Type B pancreatic cell (in vitro differentiated cells): ENCODE measurements at regions not wholly inside any gene's neighbourhood (a gene's known extent, or its start where the extent isn't known, plus 50 kb on each side); places are given as distances from the start of the nearest gene placed in this dataset.

ENCODE experiments used
- DNase-seq: peaks from one replicate; pipeline ENCODE4 v3.0.0; 2021; ENCODE audit warnings: mixed read lengths; ENCODE audit not compliant: unreplicated experiment; ENCODE audit errors: extremely low spot score
- H3K27ac Mint-ChIP-seq: 2 replicates; pipeline ENCODE4 v1.8.0; 2021; ENCODE audit warnings: mild to moderate bottlenecking, mixed read lengths
- H3K27me3 Mint-ChIP-seq: 2 replicates; pipeline ENCODE4 v1.8.0; 2021; ENCODE audit warnings: mixed read lengths
- H3K36me3 Mint-ChIP-seq: 2 replicates; pipeline ENCODE4 v1.8.0; 2021; ENCODE audit warnings: mixed read lengths
- H3K4me1 Mint-ChIP-seq: one replicate; pipeline ENCODE4 v1.8.0; 2021; ENCODE audit warnings: mixed read lengths; ENCODE audit not compliant: unreplicated experiment
- H3K4me3 Mint-ChIP-seq: 2 replicates; pipeline ENCODE4 v1.8.0; 2021; ENCODE audit warnings: mild to moderate bottlenecking, mixed read lengths
- H3K9me3 Mint-ChIP-seq: 2 replicates; pipeline ENCODE4 v1.8.0; 2021; ENCODE audit warnings: mixed read lengths
- TF ChIP-seq, protein P1 (sequence below): fragments of 200-600 bp; sonication (generic); conservative IDR thresholded peaks from 2 replicates; pipeline ENCODE4 v1.5.0; 2021; ENCODE audit warnings: antibody characterized with exemption, mild to moderate bottlenecking

DNA sequence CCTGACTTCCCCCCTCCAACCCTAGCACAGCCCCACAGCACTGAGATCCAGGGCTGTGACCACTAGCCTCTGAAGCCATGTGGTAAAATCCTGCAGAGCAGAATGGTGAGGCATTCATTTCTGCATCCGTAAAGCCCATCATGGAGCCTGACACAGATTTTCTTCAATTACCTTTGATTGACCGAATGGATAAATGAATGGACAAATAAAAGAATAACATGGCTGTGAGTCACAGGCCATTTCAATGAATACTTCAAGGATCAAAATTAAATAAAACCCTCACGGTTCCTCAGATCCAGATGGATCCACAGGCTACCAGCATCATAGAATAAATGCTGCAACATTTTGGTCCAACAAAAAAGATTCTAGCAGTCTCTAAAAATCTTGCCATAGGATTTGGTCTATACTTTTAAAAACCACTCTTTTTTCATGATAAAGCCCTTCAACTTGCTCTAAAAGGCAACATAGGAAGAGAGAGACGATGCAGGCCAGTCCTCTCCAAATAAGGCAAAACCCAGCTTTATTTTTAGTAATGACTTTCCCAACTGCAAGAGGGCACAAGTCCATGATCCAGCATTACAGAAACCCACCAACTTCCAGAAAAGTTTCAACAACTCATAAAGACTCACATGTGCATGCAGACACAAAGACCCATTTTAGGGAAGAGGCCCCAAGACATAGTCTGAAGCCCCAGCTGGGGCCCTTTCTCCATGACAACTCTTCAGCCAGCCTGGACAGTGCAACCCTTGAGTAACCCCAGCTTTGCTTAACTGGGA lies 52.4 kb upstream of the MRPS22 start:
- TF ChIP-seq, protein P1, sequence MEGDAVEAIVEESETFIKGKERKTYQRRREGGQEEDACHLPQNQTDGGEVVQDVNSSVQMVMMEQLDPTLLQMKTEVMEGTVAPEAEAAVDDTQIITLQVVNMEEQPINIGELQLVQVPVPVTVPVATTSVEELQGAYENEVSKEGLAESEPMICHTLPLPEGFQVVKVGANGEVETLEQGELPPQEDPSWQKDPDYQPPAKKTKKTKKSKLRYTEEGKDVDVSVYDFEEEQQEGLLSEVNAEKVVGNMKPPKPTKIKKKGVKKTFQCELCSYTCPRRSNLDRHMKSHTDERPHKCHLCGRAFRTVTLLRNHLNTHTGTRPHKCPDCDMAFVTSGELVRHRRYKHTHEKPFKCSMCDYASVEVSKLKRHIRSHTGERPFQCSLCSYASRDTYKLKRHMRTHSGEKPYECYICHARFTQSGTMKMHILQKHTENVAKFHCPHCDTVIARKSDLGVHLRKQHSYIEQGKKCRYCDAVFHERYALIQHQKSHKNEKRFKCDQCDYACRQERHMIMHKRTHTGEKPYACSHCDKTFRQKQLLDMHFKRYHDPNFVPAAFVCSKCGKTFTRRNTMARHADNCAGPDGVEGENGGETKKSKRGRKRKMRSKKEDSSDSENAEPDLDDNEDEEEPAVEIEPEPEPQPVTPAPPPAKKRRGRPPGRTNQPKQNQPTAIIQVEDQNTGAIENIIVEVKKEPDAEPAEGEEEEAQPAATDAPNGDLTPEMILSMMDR = no peak
- no peaks in the 10 kb centered on the region for H3K9me3 Mint-ChIP-seq
- H3K27ac Mint-ChIP-seq = no peak overlapping the region
- no peak for DNase-seq
- no peak overlapping the region for H3K4me3 Mint-ChIP-seq
- peaks cover 13% of the 10 kb centered on the region for H3K4me1 Mint-ChIP-seq
- no peaks in the 10 kb centered on the region for H3K36me3 Mint-ChIP-seq
- H3K27me3 Mint-ChIP-seq = peaks cover 14% of the 10 kb centered on the region

DNA sequence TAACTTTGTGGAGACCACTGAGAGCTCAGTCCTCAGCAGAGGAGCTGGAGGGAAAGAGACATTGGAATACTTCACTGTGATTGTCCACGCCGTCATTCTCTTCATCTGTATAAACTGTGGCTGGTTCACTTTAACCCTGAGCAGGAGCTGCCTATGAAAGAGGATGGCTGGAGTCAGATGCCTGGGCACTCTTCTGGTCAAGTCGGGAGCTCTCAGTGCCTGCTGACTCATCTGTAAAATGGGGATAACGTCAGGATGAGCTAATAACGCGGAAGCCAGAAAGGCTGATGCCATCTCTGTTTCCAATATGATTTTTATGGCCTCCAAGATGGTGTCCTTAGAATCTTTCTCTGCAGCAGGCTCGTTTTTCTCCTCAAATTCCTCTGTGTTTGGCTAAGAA lies 51.6 kb upstream of the MRPS22 start:
- Mint-ChIP-seq H3K36me3 (no peaks in the 10 kb centered on the region), H3K27me3 (peaks cover 14% of the 10 kb centered on the region), H3K4me1 (peaks cover 13% of the 10 kb centered on the region), H3K9me3 (no peaks in the 10 kb centered on the region), H3K4me3 (no peak overlapping the region), H3K27ac (no peak overlapping the region)
- TF ChIP-seq, protein P1 = no peak
- DNase-seq = no peak

DNA sequence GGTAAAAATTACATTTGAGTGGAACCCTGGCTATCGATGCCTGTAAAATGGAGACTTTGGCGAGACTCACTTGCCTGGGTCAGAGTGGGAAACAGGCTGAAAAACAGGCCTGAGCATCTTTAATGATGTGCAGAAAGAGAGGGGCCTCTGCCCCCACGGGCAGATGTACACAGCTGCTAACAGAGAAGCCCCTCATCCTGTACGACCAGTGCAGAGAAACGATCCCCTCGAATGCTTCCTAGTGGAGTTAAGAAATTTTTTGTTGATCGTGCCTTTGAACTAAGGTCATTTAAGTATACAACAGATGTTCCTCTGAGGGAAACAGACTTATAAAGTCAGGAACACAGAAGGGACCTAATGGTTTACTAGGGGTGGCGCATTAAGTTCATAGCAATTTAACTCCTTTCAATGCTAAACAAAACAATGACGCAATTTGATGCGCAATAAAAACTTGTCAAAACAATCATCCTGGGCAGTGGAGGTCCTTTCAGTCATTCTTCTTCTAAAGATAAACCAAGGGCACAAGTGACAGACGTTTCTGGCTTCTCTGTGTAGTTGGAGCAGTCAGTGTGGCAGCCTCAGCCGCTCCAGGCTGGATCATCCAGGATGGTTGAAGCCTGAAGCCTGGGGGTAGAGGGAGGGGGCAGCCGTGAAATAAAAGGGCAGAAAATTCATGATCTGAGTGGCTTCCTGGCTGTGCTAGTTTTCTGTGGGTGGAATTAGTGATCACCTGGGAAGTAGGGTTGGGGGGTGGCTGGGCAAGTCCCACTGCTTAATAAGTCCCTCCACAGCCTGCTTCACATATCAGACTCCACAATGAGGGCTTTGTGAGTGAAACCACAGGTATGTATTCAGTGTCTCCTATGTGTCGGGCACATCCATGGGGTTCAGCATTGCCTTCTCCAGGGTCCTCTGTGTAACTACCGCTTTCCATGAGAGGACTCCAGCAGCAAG lies 50.8 kb upstream of the MRPS22 start:
- no peak for DNase-seq
- Mint-ChIP-seq H3K27ac (no peak overlapping the region), H3K4me3 (no peak overlapping the region), H3K4me1 (peaks cover 13% of the 10 kb centered on the region), H3K27me3 (peaks cover 14% of the 10 kb centered on the region), H3K36me3 (no peaks in the 10 kb centered on the region), H3K9me3 (no peaks in the 10 kb centered on the region)
- TF ChIP-seq, protein P1 = no peak

DNA sequence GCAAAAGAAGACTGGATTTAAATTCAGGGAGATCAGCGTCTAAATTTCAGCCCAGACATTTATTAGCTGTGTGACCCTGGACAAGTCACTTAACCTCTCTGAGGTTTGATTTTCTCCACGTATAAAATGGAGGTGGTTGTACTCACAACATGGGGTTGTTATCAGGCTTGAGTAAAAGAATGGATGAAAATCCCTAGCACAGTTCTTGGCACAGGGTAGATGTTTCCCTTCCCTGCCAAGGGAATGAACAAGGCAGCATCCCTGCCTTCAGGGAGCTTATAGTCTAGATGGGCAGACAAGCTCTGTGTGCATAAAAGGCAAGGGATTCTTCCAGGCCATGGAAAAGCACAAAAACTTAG lies 50.2 kb upstream of the MRPS22 start:
- TF ChIP-seq, protein P1 = no peak
- Mint-ChIP-seq H3K4me3 (no peak overlapping the region), H3K27me3 (peaks cover 14% of the 10 kb centered on the region), H3K9me3 (no peaks in the 10 kb centered on the region), H3K4me1 (peaks cover 13% of the 10 kb centered on the region), H3K36me3 (no peaks in the 10 kb centered on the region), H3K27ac (no peak overlapping the region)
- DNase-seq = no peak
